Head of caudate nucleus (tissue), 42 donors: ENCODE measurements at regions not wholly inside any gene's neighbourhood (a gene's known extent, or its start where the extent isn't known, plus 50 kb on each side); places are given as distances from the start of the nearest gene placed in this dataset.

Experiments used
- DNase-seq, 42 donors: peaks; one replicate each; pipeline versions ENCODE4 v3.0.0 to v3.0.0-alpha.2; 2020 to 2021; ENCODE audit warnings: mixed read lengths in 7 of 42
- intact Hi-C: fragments of 100-400 bp; cut with DNase I; formaldehyde crosslinking; loops from one replicate; pipeline ENCODE4 v1.15.0; 2022

DNA sequence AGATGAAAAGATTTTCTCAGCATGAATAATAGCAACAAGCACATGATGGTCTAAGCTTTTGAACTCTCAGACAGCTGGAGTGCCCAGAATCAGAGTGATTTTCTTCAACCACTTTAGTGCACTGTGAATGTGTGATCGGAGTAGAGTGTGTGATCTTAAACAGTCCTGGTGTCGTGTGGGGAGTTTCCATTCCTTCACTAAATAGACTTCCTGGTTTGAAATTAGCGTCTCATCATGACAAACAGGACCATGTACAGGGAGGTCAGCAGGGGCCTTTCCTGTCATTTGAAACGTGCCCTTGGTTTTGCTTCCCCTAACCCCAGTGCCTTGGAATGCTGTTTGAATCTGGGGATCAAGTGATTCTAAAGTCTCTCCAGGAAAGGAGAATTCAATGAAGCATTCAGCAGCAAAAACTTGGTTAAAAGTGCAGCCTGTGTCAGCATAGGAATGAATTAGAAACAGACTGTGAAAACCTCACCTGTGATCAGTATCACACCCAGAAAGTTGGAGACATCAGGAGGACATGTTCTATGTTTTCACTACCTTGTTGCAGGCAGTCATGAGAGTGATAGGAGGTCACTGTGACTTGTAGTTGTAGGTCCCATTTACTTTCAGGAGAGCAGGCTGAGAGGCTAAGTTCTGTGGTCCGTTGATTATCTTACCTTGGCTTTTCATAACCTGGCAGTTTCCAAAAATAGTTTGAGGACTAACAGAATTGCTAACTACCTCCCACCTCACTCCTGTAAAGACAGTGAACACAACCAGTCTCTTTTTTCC, 400.3 kb downstream of the MTX2 start:
- intact Hi-C loops: no loop called here
- no peak for DNase-seq

DNA sequence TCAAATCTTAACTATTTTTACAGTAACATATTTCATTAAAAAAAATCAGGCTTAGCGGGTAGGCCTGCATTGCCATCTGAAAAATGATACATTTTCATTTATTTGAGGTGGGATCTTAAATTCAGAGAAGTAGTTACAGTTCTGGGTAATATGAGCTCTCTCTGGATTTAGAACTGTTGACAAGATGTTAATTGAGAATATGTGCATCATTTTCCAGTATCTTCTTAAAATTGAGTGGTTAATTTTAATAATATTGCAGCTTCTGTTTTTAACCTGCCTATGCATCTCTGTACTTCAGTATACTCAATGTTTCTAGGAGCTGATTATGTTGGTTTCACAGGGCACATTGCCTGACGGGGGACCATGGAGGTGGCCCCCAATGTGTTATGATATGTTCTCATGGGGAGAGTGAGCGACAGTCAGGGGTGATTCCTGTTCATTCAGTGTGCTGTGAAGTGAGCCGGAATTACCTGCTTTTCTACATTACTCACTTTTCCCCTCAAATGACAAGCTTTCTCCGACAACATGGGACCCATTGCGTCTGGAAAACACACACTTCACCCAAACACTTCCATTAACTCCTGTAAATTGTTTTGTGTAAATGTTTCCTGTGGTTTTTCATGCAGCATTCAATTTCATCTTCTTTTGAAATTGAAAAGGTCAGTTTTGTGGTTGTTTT, 406.2 kb downstream of the MTX2 start:
- intact Hi-C loops: no loop called here
- DNase-seq: no peak

DNA sequence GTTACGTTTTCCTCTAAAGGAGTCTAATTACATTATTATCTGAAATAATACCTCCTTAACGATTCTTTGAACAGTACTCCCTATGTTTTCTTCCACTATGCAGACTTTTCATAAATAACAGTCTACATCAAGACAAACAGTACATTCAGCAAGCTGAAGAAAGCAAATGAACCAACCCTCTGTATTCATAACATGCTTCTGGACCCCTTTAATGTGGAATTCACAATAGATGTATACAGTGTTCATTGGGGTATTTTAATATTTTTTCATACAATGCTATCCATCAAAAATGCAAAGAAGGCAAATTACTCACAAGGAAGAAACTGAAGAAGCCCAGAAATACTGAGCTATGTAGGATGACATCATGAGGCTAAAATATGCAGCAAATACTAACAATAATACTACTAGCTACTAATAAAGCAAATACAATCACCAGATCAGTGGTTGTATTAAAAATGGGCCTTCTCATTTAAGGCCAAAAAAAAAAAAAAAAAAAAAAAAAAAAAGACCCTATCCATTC, 408.6 kb downstream of the MTX2 start:
- no peak for DNase-seq
- intact Hi-C loops: no loop called here

DNA sequence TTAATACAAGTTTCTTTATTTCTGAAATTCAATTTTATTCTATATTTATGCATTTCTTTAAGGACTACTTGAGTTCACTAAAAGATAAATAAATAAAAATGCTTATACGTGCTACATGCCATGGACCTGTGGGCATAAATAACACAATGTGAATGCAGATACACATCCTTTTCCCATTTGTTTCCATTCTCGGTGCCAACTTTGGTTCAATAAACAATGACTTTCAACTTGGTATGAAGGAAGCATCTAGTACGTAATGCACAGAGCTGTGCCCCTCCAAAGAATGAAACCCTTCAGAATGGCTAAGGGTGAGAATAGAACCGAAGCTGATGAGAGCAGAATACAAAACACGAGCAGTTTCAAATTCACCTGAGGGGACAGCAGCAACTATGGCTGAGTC, 409.3 kb downstream of the MTX2 start:
- intact Hi-C loops: no loop called here

DNA sequence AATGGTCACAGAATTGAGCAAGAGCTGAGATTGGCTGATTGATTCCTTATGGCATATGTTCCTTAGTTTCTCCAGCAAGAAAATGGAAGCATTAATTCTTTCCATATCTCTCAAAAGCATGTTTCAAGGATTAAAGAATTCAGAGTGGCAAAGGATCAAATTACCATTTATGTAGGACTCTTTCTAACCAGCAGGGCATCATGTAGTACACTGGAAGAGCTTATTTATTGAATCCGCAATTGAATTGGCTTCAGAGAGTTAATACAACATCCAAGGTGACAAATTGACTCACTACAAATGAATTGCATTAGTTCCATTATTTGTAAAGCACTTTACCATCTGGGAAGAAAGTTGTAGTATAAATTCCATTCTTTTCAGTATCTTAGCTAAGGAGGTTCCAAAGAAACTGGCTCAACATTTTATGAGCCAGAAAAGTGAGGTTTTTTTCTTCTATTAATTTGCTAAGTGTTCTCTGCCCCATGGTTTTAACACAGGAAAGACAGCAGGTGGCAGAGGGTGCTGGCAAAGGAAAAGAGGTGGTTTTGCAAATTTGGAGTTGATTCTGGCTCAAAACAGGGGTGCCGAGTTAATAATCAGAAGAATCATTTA, 409.9 kb downstream of the MTX2 start:
- intact Hi-C loops: no loop called here
- DNase-seq: no peak

More for the DNA sequence above, 409.3 kb downstream of the MTX2 start:
- no peak for DNase-seq

DNA sequence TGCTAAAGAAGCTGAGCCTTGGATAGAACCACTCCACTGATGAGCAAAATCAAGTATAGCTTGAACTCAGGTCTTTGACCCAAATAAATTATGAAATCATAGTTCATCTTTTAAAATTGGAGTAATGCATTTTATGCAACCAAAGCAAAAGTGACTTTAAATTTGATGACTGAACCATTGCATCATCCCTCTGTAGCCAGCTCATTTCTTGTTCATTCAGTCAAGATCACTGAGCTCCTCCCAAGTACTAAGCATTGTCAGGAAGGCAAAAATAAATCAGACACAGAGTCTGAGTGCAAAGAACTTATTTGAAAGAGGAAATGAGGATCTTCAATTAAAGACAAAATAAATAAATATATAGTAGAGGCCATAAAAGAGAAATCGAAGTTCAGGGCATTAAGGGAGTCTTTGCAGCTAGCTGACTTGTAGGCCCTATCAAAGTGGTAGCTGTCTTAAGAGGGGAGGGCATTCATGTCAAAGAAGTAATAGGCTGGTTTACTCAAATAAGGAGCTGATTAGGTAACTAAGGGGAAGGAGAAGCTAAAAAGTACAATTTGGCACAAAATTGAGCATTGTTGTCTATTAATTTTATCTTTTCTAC, 411.8 kb downstream of the MTX2 start:
- no peak for DNase-seq
- intact Hi-C loops: no loop called here

DNA sequence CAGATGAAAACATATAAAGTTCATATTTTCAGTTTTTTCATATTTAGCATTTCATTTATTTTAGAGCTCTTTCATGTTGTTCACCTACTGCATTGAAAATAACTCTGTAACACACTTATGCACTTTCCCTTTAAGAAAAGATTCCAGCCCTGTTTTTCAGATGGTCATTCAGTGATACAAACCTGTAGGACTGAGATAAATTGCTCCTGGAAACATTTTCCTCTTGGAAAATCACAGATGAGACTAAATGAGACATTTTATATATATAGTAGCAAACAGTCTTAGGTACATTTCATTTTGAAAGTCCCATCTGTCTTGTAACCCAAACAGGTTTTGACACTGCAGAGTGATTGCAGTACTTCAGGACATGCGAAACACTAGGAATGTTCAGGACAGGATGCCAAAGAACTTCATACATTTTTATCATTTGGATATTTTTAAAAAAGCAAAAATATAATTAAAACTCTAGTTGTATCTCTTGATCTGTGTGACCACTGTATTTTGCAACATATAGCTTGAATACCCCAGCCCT, 412.4 kb downstream of the MTX2 start:
- intact Hi-C loops: no loop called here
- no peak for DNase-seq

DNA sequence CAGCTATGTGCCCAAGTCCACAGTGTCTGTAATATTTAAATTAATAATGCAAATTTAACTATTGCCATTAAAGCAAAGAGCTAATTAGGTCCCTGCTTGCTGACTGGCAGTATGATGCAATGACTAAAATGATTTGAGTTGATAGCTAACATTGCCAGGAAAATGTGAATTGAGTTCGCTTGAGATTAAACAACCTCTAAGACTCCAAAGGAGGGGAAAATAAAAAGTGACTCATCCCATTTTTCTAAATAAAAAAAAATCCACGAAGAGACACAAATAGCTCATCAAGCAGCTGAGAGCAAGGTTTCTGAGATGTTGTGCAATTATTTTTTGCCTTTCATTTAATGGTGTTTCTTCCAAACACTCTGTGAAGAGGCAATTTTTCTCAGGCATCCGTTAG, 413.0 kb downstream of the MTX2 start:
- no peak for DNase-seq
- intact Hi-C loops: no loop called here

DNA sequence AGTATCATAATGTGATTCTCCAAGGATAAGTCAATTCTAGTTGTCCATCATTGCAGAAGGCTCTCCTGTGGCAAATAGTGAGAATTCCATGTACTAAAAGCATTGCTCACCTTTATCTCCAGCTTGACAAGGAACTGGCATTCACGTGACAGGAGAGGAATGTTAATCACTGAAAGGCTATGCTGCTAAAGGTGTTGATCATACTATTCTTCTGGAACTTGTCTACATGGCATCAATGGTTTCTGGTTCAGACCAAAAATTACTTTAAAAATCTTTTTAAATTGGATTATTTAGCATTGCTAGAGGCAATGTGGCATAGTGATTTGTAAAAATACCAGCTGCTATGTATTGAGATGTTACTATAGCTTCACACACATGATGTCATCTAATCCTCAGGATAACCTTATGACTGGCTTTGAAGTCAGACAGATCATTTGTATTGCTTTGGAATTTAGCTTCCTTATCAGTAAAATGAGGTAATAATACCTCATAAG, 414.4 kb downstream of the MTX2 start:
- no peak for DNase-seq
- intact Hi-C loops: no loop called here

DNA sequence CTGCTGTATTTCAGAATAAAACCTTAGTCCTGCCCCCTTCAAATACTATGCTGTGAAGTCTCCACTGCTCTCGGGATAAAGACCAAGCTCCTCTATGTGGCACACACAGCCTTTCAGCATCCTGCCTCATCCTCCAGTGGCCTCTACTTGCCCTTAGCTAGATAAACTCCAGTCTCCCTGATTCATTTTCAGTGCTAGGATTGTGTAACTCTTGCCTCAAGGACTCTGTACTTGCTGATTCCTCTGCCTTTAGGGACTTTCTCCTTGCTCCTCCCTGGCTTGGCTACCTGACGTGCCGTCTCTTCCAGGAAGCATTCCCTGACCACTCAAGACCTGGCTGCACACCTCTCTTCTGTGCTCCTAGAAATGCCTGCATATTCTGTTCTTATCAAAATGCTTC, 416.7 kb downstream of the MTX2 start:
- DNase-seq: no peak
- intact Hi-C loops: no loop called here

DNA sequence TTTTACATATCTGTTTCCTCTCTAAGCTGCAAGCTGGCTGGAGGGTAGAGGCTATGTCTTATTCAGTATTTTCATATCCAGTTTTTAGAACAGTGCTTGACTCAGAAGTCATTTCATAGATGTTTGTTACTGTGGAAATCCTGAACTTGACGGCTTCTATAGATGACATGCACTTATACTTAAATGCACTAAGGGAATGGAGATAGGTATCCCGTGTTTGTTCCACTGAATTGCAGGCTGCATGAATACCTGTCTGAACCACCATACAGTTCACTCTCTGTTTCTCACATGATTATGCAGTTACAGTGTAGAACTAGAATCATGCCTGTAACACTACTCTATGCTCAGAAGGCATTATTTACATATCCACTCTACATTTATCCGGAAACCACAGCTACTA, 417.1 kb downstream of the MTX2 start:
- DNase-seq: no peak
- intact Hi-C loops: no loop called here

DNA sequence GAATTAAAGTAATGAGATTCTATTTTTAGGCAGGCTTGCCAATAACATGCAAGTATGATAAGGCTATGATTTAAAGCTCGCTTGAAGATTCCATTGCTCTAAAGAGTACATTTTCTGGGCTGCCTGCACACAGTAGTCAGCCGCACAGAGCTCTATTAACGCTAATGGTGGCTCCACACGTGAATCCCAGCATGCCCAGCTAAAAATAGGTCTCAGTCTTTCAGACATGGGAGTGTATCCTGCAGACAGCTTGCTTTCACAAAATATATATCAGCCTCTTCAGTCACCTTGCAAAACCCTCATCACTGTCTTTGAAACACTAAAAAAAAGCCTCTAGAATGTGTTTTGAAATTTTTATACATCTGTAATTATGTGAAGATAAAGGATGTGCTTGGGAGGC, 418.1 kb downstream of the MTX2 start:
- intact Hi-C loops: no loop called here
- peak in 32 of 42 donors; percentile 9 to 72 (median 40) for DNase-seq

DNA sequence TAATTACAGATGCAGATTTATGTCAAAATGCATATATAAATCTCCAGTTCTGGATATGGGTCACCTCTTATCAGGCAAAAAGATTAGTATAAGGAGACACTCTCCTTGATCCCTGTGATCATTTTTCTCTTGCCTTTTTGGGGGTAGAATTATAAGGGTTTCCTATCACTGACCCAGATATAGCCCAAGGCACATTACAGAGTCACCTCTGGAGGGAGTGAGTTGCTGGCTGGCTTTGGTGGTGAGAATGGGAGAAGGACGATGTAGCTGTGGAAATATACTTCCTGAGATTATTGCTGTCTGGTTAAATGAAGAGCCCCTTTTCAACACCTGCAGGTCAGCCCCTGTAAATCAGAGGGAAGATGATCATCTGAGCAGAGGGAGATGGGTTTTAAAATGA, 418.7 kb downstream of the MTX2 start:
- intact Hi-C loops: no loop called here
- no peak for DNase-seq

DNA sequence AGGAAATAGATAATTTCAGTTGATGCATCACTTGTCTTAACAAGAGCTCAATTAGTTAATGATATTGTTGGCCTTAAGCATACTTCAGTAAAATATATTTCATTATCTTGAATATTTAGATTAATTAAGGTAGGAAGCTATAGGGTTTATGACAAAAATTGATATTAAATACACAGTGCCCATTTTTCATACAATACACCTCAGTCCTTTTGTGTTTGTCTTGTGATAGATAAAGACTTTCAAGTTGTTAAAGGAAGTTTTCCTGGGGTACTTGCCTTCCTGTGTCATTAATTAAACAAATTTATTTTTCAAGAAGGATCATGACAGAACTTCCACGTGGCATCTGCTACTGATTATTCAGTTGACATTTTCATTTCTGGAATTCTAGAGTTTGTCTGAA, 420.5 kb downstream of the MTX2 start:
- DNase-seq: no peak
- intact Hi-C loops: no loop called here

DNA sequence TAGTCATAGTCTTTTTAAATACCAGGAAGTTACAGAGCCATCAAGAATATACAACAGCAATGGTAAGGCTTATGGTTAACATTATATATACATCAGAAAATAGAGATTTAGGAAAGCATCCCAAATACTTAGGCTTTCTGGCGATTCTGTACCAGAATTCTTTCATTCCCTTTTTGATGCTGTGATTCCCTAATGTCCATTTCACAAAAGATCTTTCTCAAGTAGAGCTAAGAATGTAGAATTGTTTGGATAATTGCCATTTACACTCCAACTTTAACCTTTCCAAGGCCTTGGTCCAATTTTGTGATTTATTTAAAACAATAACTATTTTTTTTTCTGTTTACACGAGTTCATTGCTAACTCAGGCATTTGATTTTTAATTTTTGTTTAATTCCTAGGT, 422.2 kb downstream of the MTX2 start:
- no peak for DNase-seq
- intact Hi-C loops: no loop called here

DNA sequence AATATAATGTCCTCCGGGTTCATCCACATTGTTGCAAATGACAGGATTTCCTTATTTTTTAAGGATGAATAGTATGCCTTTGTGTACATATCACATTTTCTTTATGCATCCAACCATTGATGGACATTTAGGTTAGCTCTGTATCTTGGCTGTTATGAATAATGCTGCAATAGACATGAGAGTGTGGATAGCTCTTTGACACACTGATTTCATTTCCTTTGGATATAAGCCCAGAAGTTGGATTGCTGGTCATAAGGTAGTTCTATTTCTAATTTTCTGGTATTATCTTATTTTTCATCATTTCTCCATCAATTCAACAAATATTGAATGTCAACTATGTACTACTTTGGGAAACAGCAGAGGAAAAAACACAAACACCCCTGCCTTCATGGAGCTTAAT, 423.3 kb downstream of the MTX2 start:
- intact Hi-C loops: no loop called here
- no peak for DNase-seq

DNA sequence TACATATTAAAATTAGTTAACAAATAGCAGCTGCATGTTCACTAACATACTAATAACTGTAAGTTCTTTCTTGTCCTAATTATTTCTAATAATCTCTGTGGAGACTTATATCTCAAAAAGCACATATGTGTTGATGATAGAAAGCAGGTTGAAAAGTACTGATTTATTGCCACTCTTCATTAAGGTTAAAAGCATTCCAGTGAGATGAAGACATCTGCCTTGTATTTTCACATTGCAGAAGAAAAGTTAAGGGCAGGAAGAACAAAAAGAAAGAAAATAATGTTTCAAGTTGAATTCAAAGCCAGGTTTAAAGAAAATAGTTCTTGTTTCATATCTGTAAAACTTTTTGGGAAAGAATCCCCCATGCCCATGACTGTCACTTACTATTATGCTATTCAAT, 429.9 kb downstream of the MTX2 start:
- intact Hi-C loops: no loop called here
- DNase-seq: no peak

DNA sequence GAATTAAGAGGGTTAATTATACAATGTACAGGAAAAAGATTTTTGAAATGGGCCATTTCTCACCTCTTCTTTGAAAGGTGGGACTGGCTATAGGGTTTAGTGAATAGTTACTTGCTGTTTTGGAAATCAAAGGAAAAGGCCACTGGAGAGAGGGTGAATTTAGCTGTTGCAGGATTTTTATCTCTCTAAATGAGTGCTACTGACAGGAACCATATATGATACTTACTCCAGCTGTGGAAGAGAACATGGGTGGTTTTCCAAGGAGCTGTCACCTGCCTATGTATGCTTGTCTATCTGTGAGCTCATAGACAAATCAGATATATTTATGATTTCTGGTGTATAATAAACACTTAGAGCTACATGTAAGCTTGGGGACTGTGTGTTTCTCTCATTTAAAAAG, 430.4 kb downstream of the MTX2 start:
- intact Hi-C loops: no loop called here
- no peak for DNase-seq

DNA sequence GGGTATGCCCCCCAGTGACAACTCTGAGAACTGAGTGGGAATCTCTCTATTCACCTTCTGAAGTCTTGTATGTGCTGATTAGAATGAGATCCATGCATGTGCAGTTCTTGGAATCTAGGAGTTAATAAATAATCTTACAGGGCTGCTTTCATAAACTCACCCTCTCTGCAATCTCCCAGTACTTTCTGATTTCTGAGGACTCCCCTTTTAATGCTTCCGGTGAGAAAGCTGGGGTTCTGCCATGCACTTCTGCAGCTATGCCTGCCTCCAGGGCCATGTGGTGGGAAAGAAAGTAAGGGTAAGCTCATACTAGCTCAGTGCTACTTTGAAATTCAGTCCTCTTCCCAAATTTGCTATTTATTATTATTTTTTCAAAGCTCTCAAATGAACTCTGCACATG, 432.9 kb downstream of the MTX2 start:
- intact Hi-C loops: no loop called here
- DNase-seq: no peak
